OCI-LY3 (cell line): ENCODE measurements at regions not wholly inside any gene's neighbourhood (a gene's known extent, or its start where the extent isn't known, plus 50 kb on each side); places are given as distances from the start of the nearest gene placed in this dataset.

Experiments
- H2AFZ ChIP-seq: fragments of 200-600, 300-600 bp; shearing (Covaris generic); 2 replicates; pipeline ENCODE4 v1.6.0; 2014; ENCODE audit warnings: antibody characterized with exemption, low read depth, low read length
- H3K27ac ChIP-seq: fragments of 200-600, 300-600 bp; sonication (generic); 2 replicates; pipeline ENCODE4 v1.5.1; 2014; ENCODE audit warnings: mild to moderate bottlenecking, low read length, moderate library complexity, mixed read lengths
- H3K27me3 ChIP-seq: fragments of 200-600, 300-600 bp; sonication (generic); 2 replicates; pipeline ENCODE4 v1.6.1; 2014; ENCODE audit warnings: low read depth, low read length, mixed read lengths
- H3K36me3 ChIP-seq: fragments of 200-600, 300-600 bp; sonication (generic); replicated peaks from 2 replicates; pipeline ENCODE3; 2014; ENCODE audit warnings: low read depth, low read length, mixed read lengths
- H3K4me1 ChIP-seq: fragments of 300-600, 200-600 bp; sonication (generic); 2 replicates; pipeline ENCODE4 v1.6.1; 2014; ENCODE audit warnings: low read length, mixed read lengths
- H3K4me2 ChIP-seq: fragments of 200-600, 300-600 bp; sonication (generic); 2 replicates; pipeline ENCODE4 v1.6.1; 2014; ENCODE audit warnings: low read length, mixed read lengths
- H3K4me3 ChIP-seq: fragments of 300-600, 200-600 bp; sonication (generic); 2 replicates; pipeline ENCODE4 v1.5.1; 2014; ENCODE audit warnings: antibody characterized with exemption, mild to moderate bottlenecking, low read length, moderate library complexity
- H3K79me2 ChIP-seq: fragments of 300-600, 200-600 bp; shearing (Covaris generic); 2 replicates; pipeline ENCODE4 v1.6.1; 2014; ENCODE audit warnings: mild to moderate bottlenecking, low read length, mixed read lengths
- H3K9ac ChIP-seq: fragments of 300-600, 200-600 bp; shearing (Covaris generic); 2 replicates; pipeline ENCODE4 v1.6.0; 2014; ENCODE audit warnings: mild to moderate bottlenecking, low read length, moderate library complexity
- H3K9me3 ChIP-seq: fragments of 200-600, 300-600 bp; shearing (Covaris generic); 2 replicates; pipeline ENCODE4 v1.6.1; 2014; ENCODE audit warnings: low read length, mixed read lengths; ENCODE audit not compliant: insufficient read depth
- H4K20me1 ChIP-seq: fragments of 200-600, 300-600 bp; sonication (generic); 2 replicates; pipeline ENCODE4 v1.6.1; 2016; ENCODE audit warnings: low read length, mixed read lengths; ENCODE audit not compliant: insufficient read depth
- EZH2phosphoT487 ChIP-seq: fragments of 200-600 bp; shearing (Covaris generic); IDR thresholded peaks from 2 replicates; pipeline ENCODE4 v1.6.1; 2018; ENCODE audit warnings: antibody characterized with exemption, mixed run types, low read depth
- TF ChIP-seq, protein P1 (sequence below): fragments of 200-600, 300-600 bp; sonication (generic); IDR thresholded peaks from 2 replicates; pipeline ENCODE4 v1.5.1; 2014; ENCODE audit warnings: antibody characterized with exemption, low read length, low read depth

DNA sequence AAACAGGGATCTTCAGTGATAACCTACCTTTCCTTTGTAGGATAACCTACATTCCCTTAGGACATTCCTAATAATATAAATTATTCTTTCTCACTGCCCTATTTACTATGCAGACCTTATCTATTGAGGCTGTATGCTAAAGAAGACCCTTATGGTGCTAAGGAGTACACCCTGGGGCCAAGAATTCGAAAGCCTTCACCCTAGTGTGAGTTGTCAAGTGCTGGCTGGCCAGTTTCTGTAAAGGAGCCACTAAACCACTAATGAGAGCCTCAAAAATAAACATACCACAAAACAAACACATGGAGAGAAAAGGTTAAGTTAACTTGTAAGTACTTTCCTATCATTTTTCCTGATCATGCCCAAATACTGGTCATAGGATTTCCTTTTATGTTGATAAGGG lies 315.0 kb upstream of the CAMK1G start:
- H3K4me3 ChIP-seq = no peak overlapping the region
- H4K20me1 ChIP-seq = no peaks in the 10 kb centered on the region
- H2AFZ ChIP-seq = no peak overlapping the region
- no peak overlapping the region for H3K4me2 ChIP-seq
- peaks cover 18% of the 10 kb centered on the region for H3K27me3 ChIP-seq
- H3K27ac ChIP-seq = no peak overlapping the region
- no peak overlapping the region for H3K9ac ChIP-seq
- H3K9me3 ChIP-seq = no peaks in the 10 kb centered on the region
- no peaks in the 10 kb centered on the region for H3K79me2 ChIP-seq
- no peak for TF ChIP-seq EZH2phosphoT487
- TF ChIP-seq, protein P1, sequence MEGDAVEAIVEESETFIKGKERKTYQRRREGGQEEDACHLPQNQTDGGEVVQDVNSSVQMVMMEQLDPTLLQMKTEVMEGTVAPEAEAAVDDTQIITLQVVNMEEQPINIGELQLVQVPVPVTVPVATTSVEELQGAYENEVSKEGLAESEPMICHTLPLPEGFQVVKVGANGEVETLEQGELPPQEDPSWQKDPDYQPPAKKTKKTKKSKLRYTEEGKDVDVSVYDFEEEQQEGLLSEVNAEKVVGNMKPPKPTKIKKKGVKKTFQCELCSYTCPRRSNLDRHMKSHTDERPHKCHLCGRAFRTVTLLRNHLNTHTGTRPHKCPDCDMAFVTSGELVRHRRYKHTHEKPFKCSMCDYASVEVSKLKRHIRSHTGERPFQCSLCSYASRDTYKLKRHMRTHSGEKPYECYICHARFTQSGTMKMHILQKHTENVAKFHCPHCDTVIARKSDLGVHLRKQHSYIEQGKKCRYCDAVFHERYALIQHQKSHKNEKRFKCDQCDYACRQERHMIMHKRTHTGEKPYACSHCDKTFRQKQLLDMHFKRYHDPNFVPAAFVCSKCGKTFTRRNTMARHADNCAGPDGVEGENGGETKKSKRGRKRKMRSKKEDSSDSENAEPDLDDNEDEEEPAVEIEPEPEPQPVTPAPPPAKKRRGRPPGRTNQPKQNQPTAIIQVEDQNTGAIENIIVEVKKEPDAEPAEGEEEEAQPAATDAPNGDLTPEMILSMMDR = no peak
- H3K4me1 ChIP-seq = no peaks in the 10 kb centered on the region
- H3K36me3 ChIP-seq = no peaks in the 10 kb centered on the region

DNA sequence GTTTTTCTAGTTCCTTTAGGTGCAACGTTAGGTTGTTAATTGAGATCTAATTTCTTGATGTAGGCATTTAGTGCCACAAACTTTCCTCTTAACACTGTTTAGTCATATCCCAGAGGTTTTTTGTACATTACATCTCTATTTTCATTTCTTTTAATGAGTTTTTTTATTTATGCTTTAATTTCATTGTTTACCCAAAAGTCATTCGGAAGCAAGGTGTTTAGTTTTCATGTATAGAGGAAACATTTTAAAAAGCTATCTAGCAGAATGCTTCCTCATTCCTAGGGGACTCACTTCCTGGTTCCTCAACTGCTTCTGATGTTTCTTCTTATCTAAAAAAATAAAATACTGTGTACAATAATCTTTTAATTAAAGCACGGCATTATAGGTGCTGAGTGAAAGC lies 307.2 kb upstream of the CAMK1G start:
- Histone ChIP-seq H3K27me3 (peaks cover 6% of the 10 kb centered on the region; the same call in 1 of the 2 replicates), H3K9me3 (no peaks in the 10 kb centered on the region), H3K4me1 (no peaks in the 10 kb centered on the region), H3K36me3 (no peaks in the 10 kb centered on the region), H3K27ac (no peak overlapping the region), H3K9ac (no peak overlapping the region), H3K4me3 (no peak overlapping the region), H4K20me1 (no peaks in the 10 kb centered on the region), H3K4me2 (no peak overlapping the region), H2AFZ (no peak overlapping the region), H3K79me2 (no peaks in the 10 kb centered on the region)
- TF ChIP-seq, protein P1 = no peak
- TF ChIP-seq EZH2phosphoT487 = no peak

DNA sequence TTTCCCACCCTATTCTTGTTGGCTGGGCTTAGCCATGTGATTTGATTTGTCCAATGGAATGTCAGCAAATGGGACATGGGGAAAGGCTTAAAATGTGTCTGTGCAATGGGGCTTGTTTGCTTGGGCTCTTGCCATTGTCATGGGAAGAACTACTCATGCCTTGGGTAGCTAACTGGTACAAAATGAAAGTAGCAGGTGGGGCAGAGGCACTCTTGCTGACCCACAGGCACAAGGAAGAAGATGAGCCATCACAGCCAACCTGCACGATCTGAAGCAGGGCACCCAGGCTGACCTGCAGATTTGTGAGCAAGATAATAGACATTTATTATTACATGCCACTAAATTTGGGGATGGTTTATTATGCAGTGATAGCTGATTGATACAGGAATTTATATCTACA lies 305.9 kb upstream of the CAMK1G start:
- H3K4me2 ChIP-seq = no peak overlapping the region
- H3K9me3 ChIP-seq = no peaks in the 10 kb centered on the region
- H3K79me2 ChIP-seq = no peaks in the 10 kb centered on the region
- TF ChIP-seq EZH2phosphoT487 = no peak
- TF ChIP-seq, protein P1 = no peak
- no peaks in the 10 kb centered on the region for H4K20me1 ChIP-seq
- no peaks in the 10 kb centered on the region for H3K4me1 ChIP-seq
- no peak overlapping the region for H2AFZ ChIP-seq
- H3K4me3 ChIP-seq = no peak overlapping the region
- no peak overlapping the region for H3K9ac ChIP-seq
- no peak overlapping the region for H3K27ac ChIP-seq
- H3K36me3 ChIP-seq = no peaks in the 10 kb centered on the region
- H3K27me3 ChIP-seq = peaks cover 6% of the 10 kb centered on the region; the same call in 1 of the 2 replicates

DNA sequence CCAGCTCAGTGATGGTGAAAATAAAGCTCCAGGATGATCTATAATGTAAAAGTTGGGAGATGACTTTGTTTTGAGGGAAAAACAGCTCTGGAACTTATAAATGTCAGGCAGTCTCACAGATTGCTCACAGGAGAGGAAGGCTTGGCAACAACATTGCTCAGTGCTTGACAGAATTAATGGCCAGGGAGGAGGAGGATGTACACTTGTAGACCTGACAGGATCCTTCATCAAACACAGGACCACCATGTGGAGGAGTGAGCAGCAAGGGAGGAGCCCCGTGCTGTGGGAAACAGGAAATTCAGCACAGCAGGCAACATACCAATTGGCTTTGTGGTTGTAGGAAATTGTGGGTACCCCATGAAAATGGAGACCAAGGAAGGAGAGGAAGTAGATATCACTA lies 291.8 kb upstream of the CAMK1G start:
- Histone ChIP-seq H4K20me1 (no peaks in the 10 kb centered on the region), H3K9me3 (no peaks in the 10 kb centered on the region), H2AFZ (no peak overlapping the region), H3K79me2 (no peaks in the 10 kb centered on the region), H3K4me2 (no peak overlapping the region), H3K36me3 (no peaks in the 10 kb centered on the region), H3K27ac (no peak overlapping the region), H3K4me3 (no peak overlapping the region), H3K4me1 (no peaks in the 10 kb centered on the region), H3K9ac (no peak overlapping the region), H3K27me3 (peaks cover 51% of the 10 kb centered on the region)
- TF ChIP-seq EZH2phosphoT487 = no peak
- TF ChIP-seq, protein P1 = no peak
